Left renal cortex interstitium (tissue), 4 donors: ENCODE measurements at regions not wholly inside any gene's neighbourhood (a gene's known extent, or its start where the extent isn't known, plus 50 kb on each side); places are given as distances from the start of the nearest gene placed in this dataset.
"Not testable (repeated sequence)": the region's sequence is repeated elsewhere in the genome, so short reads cannot be mapped to it uniquely, and the experiment has no call there.

Source experiments
- DNase-seq, 4 donors: peaks; one replicate each; pipeline ENCODE4 v3.0.0-alpha.2; 2013; ENCODE audit warnings: low read depth in 4 of 4, low spot score in 2 of 4, missing footprints in 1 of 4

DNA sequence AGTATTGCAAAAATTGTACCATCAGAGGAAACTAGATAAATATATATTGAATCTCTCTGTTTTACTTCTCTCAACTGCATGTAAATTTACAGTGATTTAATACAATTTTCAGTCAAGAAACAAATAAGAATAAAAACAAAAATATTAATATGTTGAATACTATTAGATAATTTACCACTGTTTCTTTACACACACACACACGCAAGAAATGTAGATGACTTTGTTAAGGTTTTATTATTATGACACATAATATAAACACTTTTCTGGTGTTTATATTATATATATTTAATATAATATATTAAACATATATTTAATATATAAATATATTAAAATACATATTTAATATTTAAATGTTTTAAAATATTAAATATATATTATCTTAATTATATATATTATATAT lies 814.3 kb upstream of the CDH10 start:
- DNase-seq: no peak

DNA sequence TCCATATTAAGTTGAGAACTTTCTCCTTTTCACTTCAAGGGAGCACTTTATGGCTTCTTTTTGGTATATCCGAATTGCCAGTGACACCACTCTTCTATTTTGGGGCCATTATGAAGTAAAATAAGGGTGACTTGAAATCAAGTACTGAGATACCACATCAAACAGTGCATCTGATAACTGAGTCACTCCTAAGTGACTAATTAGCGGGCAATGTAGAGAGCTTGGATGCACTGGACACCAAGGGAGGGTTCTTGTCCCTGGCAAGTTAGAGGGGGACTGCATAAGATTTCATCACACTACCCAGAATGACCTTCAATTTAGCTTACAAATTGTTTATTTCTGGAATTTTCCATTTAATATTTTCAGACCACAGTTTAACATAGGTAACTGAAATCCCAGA lies 813.9 kb upstream of the CDH10 start:
- no peak for DNase-seq

DNA sequence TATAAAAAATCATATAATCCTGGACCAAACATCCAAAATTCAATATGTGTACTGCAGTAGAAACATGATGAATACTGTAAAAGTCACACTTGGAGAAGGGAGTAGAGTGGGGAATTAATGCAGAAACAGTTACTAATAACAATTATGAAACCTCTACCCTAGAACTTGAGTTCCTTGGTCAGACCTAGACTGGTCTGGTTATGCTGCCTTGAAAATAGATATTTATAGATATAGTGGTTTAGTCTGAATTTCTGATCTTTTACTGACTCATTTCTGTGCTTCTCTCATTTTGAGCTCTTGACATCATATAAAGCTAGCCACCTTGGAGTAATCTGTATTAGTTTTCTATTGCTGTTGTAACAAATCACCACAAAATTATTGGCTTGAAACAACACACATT lies 808.7 kb upstream of the CDH10 start:
- DNase-seq: no peak

DNA sequence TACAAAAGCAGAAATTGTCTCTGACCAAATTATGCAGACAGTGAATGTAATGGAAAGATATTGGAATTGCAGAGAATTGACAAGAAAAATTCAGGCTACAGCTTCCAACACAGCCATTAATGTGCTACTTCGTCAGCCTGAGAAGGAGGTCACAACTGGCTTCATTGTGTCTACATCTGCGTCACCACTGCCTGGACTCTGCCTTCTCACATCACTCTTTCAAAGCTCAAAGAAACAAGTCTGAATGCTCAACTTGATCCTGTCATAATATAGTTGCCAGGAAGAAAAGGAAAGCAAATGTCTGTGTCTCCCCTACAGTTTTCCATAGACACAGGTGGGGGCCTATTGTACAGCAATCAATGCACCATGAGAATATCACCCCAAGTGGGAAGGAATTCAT lies 806.5 kb upstream of the CDH10 start:
- DNase-seq: no peak

DNA sequence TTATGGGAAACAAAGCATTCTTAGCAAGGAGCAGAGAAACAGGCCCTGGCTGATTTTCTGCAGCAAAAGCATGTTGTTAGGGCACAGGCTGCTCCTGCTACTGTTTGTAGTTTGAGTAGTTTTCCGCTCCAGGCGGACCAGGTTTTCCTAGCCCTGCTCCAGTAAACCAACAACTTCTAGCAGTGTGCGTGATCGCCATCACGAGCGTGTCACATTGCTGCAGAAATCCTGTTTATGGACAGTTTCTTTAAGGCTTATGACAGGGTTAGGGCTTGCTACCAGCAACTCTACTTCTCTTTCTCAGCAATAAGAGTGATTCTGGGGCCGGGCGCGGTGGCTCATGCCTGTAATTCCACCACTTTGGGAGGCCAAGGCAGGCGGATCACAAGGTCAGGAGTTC lies 803.9 kb upstream of the CDH10 start:
- DNase-seq: no peak

DNA sequence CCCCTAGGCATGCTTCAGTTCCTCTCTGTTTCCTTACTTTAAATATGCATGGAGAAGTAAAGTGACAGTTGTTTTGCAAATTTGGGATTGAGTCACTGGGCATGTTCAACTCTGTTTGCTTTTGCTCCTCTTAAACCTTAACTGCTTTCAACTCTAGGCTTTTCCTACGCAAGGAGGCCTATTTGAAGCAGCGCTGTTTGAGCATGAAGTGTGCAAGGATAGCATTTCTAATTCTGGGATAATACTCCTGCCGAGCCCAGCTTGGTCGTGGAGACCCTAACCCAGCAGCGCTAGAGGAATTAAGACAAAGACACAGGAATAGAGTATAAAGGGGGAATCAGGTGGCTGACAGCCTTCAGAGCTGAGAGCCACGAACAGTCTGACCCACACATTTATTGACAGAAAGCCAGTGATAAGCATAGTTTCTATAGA lies 803.4 kb upstream of the CDH10 start:
- DNase-seq: no peak

DNA sequence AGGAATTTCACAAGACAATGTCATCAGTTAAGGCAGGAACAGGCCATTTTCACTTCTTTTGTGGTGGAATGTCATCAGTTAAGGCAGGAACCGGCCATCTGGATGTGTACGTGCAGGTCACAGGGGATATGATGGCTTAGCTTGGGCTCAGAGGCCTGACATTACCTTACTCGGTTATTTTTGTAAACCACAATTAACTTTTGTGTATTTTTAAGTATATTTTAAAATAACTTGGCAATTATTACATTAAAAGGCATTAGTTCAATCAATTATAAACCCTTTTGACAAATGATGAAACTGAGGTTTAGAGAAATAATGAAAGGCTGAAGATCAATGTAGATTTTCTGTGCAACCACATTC lies 801.3 kb upstream of the CDH10 start:
- not testable (repeated sequence) for DNase-seq

DNA sequence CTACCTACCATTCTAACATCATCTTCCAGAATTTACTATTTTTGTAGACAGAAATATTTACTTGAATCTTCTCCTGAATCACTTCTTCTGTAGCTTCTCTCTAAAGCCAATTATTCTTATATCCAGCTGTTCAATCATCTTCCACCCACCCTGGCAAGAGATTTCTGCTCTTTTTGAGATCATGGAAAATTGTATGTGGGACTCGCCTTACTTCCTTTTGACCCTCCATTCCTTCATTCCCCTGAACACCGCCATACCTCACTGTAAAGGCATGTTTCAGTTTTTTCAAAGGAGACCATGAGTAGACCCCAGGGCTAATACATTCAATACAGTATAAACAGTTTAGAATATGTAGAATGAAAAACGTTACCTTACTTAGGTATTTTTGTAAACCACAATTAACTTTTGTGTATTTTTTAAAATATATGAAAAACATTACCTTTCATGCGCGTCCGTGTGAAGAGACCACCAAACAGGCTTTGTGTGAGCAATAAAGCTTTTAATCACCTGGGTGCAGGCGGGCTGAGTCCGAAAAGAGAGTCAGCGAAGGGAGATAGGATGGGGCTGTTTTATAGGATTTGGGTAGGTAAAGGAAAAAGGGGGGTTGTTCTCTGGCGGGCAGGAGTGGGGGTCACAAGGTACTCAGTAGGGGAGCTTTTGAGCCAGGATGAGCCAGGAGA lies 800.7 kb upstream of the CDH10 start:
- not testable (repeated sequence) for DNase-seq

DNA sequence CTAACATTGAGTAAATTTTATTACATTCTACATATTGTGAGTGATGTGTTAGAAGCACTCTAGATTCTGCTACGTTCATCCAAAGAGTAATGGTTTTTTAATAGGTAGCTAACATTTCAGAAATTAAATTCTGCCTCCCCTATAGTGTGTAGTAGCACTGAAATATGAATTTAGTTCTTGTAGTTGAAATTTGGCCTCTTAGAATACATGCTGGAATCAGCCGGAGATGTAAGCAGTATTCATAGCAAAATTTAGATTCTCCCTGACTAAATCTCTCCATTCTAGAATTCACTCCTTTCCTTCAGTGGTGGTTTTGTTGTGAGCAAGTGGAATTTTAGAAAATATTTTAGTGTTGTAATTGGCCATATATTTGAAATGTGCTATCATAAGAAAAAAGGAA lies 799.9 kb upstream of the CDH10 start:
- DNase-seq: no peak

DNA sequence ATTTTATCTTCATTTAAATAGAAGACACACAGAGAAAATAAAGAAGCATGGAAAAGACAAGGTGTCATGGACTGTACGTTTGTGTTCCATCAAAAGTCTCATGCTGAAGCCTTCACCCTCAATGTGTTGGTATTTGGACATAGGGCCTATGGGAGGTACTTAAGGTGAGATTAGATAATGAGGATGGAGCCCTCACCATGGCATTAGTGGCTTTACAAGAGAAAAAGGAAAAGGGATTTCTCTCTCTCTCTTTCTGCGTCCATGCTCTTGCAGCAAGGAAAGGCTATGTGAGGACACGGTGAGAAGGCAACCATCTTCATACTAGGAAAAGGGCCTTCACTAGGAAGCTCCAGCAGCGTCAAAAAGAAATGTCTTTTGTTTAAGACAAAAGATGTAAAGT lies 797.0 kb upstream of the CDH10 start:
- no peak for DNase-seq

DNA sequence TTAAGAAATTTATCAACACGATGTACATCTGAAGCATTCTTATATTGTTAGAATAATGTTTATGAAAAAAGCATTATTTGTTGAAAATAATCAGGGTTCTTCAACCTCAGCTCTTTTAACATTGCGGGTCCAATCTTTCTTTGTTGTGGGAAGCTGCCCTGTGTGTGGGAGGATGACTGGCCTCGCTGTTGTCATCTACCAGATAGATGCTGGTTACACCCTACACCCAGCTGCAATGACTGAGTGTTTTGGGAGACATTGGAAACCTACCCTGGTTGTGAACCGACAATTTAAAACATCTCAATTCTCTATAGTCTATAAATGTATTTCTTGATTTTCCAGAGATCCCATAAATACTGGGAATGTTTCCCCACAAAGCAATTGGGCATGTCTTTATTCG lies 794.2 kb upstream of the CDH10 start:
- DNase-seq: no peak

DNA sequence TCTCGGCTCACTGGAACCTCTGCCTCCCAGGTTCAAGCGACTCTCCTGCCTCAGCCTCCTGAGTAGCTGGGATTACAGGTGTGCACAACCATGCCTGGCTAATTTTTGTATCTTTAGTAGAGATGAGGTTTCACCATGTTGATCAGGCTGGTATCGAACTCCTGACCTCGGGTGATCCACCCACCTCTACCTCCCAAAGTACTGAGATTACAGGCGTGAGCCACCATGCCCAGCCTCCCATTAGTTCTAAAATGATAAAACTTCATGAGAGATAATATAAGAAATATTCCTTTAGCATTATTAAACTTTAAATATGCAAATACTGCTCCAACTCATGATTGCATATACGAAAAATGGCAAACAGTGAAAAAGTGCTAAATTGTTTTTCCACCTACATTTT lies 793.6 kb upstream of the CDH10 start:
- not testable (repeated sequence) for DNase-seq

DNA sequence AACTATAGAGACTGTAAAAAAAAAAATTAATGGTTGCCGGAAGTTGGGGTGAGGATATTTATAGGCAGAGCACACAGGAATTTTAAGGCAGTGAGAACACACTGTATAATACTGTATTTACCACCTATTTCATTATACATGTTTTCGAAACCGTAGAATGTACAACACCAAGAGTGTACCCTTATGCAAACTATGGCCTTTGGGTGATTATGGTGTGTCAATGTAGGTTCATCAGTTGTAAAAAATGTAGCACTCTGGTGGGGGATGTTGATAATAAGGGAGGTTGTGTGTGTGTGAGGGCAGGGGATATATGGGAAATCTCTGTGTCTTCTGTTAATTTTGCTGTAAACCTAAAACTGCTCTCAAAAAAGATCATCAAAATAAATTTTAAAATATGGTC lies 791.7 kb upstream of the CDH10 start:
- no peak for DNase-seq

DNA sequence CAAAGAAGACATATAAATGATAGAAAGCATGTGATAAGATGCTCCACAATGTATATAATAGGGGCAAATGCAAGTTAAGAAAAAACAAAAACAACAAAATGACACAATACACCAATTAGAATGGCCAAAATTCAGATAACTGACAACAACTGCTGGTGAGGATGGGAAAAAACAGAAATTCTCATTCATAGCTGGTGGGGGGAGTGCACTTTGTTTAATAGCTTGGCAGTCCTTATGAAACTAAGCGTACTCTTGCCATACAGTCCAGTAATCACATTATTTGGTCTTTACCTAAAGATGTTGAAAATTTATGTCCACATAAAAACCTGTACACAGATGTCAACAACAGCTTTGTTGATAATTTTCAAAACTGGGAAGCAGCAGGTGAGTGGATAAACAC lies 791.1 kb upstream of the CDH10 start:
- DNase-seq: no peak

DNA sequence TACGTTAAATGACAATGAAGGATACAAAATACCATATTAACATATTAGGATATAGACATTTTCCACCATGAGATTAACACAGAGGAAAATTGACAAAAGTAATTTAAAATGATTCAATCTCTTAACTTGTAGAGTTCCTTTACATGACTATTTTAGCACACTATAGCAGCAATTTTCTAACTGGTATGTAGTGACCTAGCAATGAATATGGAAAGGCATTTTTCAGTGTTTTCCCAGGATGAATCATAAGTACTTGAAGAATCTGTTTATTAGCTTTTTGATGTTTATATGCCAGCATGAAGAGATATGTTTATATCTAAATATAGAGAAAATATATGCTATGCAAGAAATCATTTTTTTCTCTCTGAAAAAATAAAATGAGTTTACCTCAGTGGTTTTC lies 782.5 kb upstream of the CDH10 start:
- DNase-seq: no peak

DNA sequence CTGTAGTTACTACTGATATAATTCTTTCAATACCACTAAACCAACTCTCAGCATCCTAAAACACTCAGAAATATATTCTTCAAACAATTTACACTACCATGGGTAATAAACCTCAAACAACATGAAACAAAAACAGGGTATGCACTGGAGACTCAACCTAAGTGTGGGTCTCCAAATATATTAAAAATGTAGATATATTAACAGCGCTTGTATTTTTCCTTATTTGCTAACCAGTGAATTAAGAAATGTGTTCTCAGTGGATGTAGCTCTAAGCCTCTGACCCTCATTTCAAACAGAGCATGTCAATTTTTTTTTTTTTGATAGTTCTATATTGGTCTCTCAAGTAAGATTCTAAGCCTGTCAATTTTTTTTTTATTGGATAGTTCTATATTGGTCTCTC lies 778.5 kb upstream of the CDH10 start:
- DNase-seq: no peak

DNA sequence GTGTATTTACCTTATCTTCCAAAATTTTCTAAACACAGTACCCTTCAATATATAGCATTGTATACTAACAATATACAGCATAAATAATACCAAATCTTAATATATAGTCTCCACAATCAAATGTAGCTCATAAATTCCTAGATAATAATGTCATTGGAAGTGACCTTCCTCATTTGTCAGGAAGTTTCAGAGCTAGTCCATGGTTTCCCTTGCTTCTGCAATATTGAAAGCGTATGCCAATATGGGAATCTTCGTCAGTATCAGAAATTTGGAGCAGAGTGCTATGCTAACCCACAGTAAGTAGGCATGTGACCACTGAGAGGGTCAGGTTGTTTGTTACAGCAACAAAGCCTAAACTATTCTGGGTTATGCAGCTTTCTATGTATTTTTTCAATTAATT lies 774.9 kb upstream of the CDH10 start:
- DNase-seq: no peak

DNA sequence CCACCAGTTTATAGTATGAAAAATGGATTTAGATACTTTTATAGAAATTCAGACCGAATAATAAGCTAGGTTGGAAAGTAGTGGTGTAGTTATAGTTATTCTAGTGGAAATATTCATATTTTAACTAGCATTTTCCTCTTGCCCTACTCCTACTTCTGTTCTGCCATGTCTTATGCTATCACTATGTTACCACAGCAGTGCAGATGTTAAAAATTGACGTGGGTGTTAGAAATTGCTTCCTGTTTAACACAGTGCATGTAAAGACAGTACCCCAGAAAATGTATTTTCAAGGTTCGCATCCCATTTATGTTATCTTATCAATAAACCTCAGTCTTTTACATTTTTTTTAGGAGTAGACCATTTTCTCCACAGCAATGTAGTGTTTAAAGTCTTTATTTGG lies 774.2 kb upstream of the CDH10 start:
- no peak for DNase-seq

DNA sequence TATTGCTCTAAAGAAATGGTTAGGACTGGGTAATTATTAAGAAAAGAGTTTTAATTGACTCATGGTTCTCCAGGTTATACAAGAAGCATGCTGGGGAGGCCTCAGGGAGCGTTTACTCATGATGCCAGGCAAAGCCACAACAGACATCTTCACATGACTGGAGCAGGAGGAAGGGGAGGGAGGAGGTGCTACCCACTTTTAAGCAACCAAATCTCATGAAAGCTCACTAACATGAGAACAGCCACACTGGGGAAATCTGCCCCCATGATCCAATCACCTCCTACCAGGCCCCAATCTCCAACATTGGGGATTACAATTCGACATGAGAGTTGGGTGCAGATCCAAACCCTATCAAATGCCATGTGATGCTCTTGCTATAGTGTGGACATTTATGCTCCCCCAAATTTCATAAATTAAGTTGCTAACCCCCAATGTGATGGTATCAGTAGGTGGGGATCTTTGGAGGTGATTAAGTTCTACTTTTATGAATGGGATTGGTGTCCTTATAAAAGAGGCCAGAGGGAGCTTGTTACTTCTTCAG lies 773.6 kb upstream of the CDH10 start:
- DNase-seq: no peak

DNA sequence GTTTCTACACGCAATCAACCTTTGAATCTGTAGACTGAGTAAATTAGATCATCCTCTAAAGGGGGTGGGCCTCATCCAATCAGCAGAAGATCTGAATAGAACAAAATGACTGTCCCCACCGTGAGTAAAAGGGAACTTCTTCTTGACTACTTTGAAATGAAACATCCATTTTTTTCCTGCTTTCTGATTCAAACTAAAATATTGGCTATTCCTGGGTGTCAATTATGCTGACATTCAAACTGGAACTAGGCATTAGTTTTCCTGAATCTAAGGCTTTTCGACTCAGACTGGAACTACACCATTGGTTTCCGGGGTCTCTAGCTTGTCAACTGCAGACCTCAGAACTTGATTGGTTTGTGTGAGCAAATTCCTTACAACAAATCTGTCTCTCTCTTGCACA lies 772.2 kb upstream of the CDH10 start:
- no peak for DNase-seq

DNA sequence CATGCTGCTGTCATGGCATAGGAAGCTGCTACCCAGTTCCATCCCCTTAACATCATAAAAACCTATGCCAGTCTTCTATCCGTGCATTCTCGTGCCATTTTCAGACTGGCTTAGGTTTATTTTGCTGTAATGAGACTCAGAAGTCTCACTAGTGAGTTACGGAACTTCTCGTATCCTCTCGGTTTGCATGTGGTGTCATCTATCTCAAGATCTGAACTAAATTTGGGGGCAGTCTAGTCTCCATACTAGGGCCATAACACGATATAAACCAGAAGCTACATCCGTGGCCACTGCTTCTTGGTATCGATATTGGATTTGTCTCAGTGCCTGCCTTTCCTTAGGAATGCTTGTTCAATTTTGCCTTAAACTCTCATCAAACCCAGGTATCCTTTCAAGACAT lies 771.2 kb upstream of the CDH10 start:
- no peak for DNase-seq

DNA sequence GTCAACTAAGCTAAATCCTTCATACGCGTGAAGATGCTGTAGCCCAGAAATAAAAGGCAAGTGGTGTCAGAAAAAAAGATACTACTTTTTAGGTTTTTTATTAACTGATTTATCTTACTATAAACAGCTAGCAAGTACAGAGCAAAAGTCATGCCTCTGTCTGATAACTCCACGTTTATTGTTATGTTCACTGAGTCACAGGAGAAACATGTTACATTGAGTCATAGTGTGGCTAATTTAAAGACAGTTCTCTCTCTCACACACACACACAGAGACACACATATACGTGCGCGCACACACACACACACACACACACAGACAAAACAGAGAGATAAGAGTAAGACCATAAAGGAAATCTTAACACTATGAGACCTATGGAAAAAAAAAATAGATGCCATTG lies 770.0 kb upstream of the CDH10 start:
- no peak for DNase-seq

DNA sequence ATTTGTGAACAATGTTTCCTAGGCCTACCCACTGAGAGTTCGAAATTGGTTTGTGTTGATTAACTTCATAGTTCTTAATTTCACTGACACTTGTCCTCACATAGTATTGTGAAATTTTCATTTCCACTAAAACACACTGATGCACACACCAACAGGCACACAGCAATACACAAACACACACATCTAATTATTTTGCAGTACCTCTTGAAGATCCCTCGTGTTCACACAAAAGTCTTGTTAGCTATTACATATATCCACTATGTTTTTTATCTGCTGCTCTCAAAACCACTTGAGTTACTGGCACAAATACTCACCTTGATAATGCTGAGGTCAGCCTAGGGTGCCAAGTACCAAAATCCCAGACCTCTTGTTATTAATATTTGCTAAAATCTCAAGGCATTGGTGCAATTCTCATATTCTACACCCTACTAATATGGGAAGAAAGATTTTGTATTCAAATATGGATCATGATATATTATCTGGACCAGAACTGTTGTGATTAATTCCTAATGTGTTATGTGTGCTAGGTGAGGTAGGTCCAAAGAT lies 767.4 kb upstream of the CDH10 start:
- DNase-seq: no peak
